ENCODE measurements at regions not wholly inside any gene's neighbourhood (a gene's known extent, or its start where the extent isn't known, plus 50 kb on each side); places are given as distances from the start of the nearest gene placed in this dataset.

GRCh38 chr17:72273289-72274056, 152.7 kb downstream of the SOX9 start:
- Mint-ChIP-seq H3K4me1 (ENCODE audit: low read depth, unreplicated experiment) (no peaks in the 10 kb centered on the region), H3K9me3 (ENCODE audit: unreplicated experiment) (peaks cover 13% of the 10 kb centered on the region), H3K4me3 (ENCODE audit: unreplicated experiment) (no peak overlapping the region), H3K36me3 (ENCODE audit: insufficient read depth, unreplicated experiment) (no peaks in the 10 kb centered on the region), H3K27ac (ENCODE audit: unreplicated experiment) (no peak overlapping the region), H3K27me3 (ENCODE audit: insufficient read depth, unreplicated experiment) (no peaks in the 10 kb centered on the region)
- POLR2A ChIA-PET: no interaction called here
- CTCF ChIA-PET: no interaction called here
- Histone ChIP-seq H3K27me3 (replicated peaks; ENCODE audit: control insufficient read depth, insufficient read depth, low read length) (no peaks in the 10 kb centered on the region), H3K36me3 (ENCODE audit: control insufficient read depth, insufficient read depth, low read length) (no peaks in the 10 kb centered on the region), H3K9me3 (no peaks in the 10 kb centered on the region), H3K4me1 (no peaks in the 10 kb centered on the region), H3K4me3 (ENCODE audit: low read depth, low read length) (no peak overlapping the region)
- DNase-seq: no peak
- intact Hi-C loops (cut with micrococcal nuclease; ENCODE audit: unreplicated experiment): no loop called here
- TF ChIP-seq CTCF (IDR thresholded peaks at IDR 0.05; ENCODE audit: insufficient read depth in 1 of 2, low read depth in 1 of 2, low read length in 1 of 2, severe bottlenecking in 1 of 2, unreplicated experiment in 1 of 2): no peak
- no TSS peak for BruUV-seq (replicated peaks)

GRCh38 chr17:72274614-72275013, 153.8 kb downstream of the SOX9 start:
- no TSS peak for BruUV-seq (replicated peaks)
- POLR2A ChIA-PET: no interaction called here

GRCh38 chr17:72280881-72281280, 160.1 kb downstream of the SOX9 start:
- Mint-ChIP-seq H3K4me3 (ENCODE audit: unreplicated experiment) (no peak overlapping the region), H3K27me3 (ENCODE audit: insufficient read depth, unreplicated experiment) (no peaks in the 10 kb centered on the region), H3K4me1 (ENCODE audit: low read depth, unreplicated experiment) (peaks cover 12% of the 10 kb centered on the region), H3K27ac (ENCODE audit: unreplicated experiment) (no peak overlapping the region), H3K9me3 (ENCODE audit: unreplicated experiment) (peaks cover 13% of the 10 kb centered on the region), H3K36me3 (ENCODE audit: insufficient read depth, unreplicated experiment) (no peaks in the 10 kb centered on the region)
- POLR2A ChIA-PET: no interaction called here
- CTCF ChIA-PET: no interaction called here
- H3K4me1 ChIP-seq: no peaks in the 10 kb centered on the region
- intact Hi-C loops (cut with micrococcal nuclease; ENCODE audit: unreplicated experiment): no loop called here
- no peaks in the 10 kb centered on the region for H3K36me3 ChIP-seq (ENCODE audit: control insufficient read depth, insufficient read depth, low read length)
- no peaks in the 10 kb centered on the region for H3K9me3 ChIP-seq
- DNase-seq: no peak
- no peak overlapping the region for H3K4me3 ChIP-seq (ENCODE audit: low read depth, low read length)
- TF ChIP-seq CTCF (IDR thresholded peaks at IDR 0.05; ENCODE audit: insufficient read depth in 1 of 2, low read depth in 1 of 2, low read length in 1 of 2, severe bottlenecking in 1 of 2, unreplicated experiment in 1 of 2): no peak
- no TSS peak for BruUV-seq (replicated peaks)
- H3K27me3 ChIP-seq (replicated peaks; ENCODE audit: control insufficient read depth, insufficient read depth, low read length): no peaks in the 10 kb centered on the region

More at GRCh38 chr17:72274614-72275013, 153.8 kb downstream of the SOX9 start:
- Mint-ChIP-seq H3K4me1 (ENCODE audit: low read depth, unreplicated experiment) (no peaks in the 10 kb centered on the region), H3K36me3 (ENCODE audit: insufficient read depth, unreplicated experiment) (no peaks in the 10 kb centered on the region), H3K27ac (ENCODE audit: unreplicated experiment) (no peak overlapping the region), H3K9me3 (ENCODE audit: unreplicated experiment) (peaks cover 13% of the 10 kb centered on the region), H3K27me3 (ENCODE audit: insufficient read depth, unreplicated experiment) (no peaks in the 10 kb centered on the region), H3K4me3 (ENCODE audit: unreplicated experiment) (no peak overlapping the region)
- no peaks in the 10 kb centered on the region for H3K4me1 ChIP-seq
- H3K4me3 ChIP-seq (ENCODE audit: low read depth, low read length): no peak overlapping the region
- intact Hi-C loops (cut with micrococcal nuclease; ENCODE audit: unreplicated experiment): no loop called here
- no peaks in the 10 kb centered on the region for H3K27me3 ChIP-seq (replicated peaks; ENCODE audit: control insufficient read depth, insufficient read depth, low read length)
- CTCF ChIA-PET: no interaction called here
- TF ChIP-seq CTCF (IDR thresholded peaks at IDR 0.05; ENCODE audit: insufficient read depth in 1 of 2, low read depth in 1 of 2, low read length in 1 of 2, severe bottlenecking in 1 of 2, unreplicated experiment in 1 of 2): no peak
- no peak for DNase-seq
- no peaks in the 10 kb centered on the region for H3K36me3 ChIP-seq (ENCODE audit: control insufficient read depth, insufficient read depth, low read length)
- H3K9me3 ChIP-seq: no peaks in the 10 kb centered on the region

Measured in Caco-2 (cell line).